ENCODE measurements at regions not wholly inside any gene's neighbourhood (a gene's known extent, or its start where the extent isn't known, plus 50 kb on each side); places are given as distances from the start of the nearest gene placed in this dataset.

- ChIA-PET CTCF (no interaction called here), POLR2A (no interaction called here)
- no peak overlapping the region for H3K27ac ChIP-seq
- DNase-seq (ENCODE audit: low read depth in 1 of 2, low spot score in 1 of 2): no peak
- no peak for FAIRE-seq
- WGBS (ENCODE audit: missing lambda C conversion rate): 35% methylated on average over 3 of the region's 3 CpGs
- H3K4me2 ChIP-seq: no peak overlapping the region
- ATAC-seq: no peak
- no peak overlapping the region for H3K4me3 ChIP-seq
- TF ChIP-seq SMC3 (IDR thresholded peaks at IDR 0.05) (no peak), FOXS1 (CRISPR knock-in tag; IDR thresholded peaks at IDR 0.05) (no peak), TP53 (CRISPR knock-in tag; IDR thresholded peaks at IDR 0.05) (no peak)
- TF ChIP-seq, protein P1, sequence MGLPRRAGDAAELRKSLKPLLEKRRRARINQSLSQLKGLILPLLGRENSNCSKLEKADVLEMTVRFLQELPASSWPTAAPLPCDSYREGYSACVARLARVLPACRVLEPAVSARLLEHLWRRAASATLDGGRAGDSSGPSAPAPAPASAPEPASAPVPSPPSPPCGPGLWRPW (IDR thresholded peaks at IDR 0.05): no peak
- H3K9me3 ChIP-seq: no peaks in the 10 kb centered on the region
- H3K4me1 ChIP-seq: no peaks in the 10 kb centered on the region
Measured at GRCh38 chr12:67853204-67853603, 136.0 kb upstream of the IFNG-AS1 start.

GRCh38 chr12:67854351-67854750 is 134.9 kb upstream of the IFNG-AS1 start:
- 42% methylated on average over 1 of the region's 1 CpG for WGBS (ENCODE audit: missing lambda C conversion rate)
- FAIRE-seq: no peak
- POLR2A ChIA-PET: no interaction called here
- Histone ChIP-seq H3K4me3 (no peak overlapping the region), H3K4me2 (no peak overlapping the region), H3K9me3 (no peaks in the 10 kb centered on the region), H3K4me1 (no peaks in the 10 kb centered on the region), H3K27ac (no peak overlapping the region)
- DNase-seq (ENCODE audit: low read depth in 1 of 2, low spot score in 1 of 2): no peak
- no peak for ATAC-seq
- TF ChIP-seq, protein P1 (IDR thresholded peaks at IDR 0.05): no peak
- TF ChIP-seq RCOR1 (IDR thresholded peaks at IDR 0.05; ENCODE audit: low read depth, low read length) (no peak), HOXB5 (CRISPR knock-in tag; IDR thresholded peaks at IDR 0.05) (no peak), ZSCAN20 (CRISPR knock-in tag; IDR thresholded peaks at IDR 0.05) (no peak), CBX8 (IDR thresholded peaks at IDR 0.05) (no peak), NPAS2 (CRISPR knock-in tag; IDR thresholded peaks at IDR 0.05; ENCODE audit: borderline replicate concordance) (no peak), HOXA7 (CRISPR knock-in tag; IDR thresholded peaks at IDR 0.05) (no peak), FOSB (CRISPR knock-in tag; IDR thresholded peaks at IDR 0.05) (no peak)
- CTCF ChIA-PET: no interaction called here

GRCh38 chr12:67855103-67855502 is 134.1 kb upstream of the IFNG-AS1 start:
- POLR2A ChIA-PET: no interaction called here
- Histone ChIP-seq H3K4me2 (no peak overlapping the region), H3K4me3 (no peak overlapping the region), H3K27ac (no peak overlapping the region), H3K4me1 (no peaks in the 10 kb centered on the region), H3K9me3 (no peaks in the 10 kb centered on the region)
- ATAC-seq: no peak
- no peak for FAIRE-seq
- DNase-seq (ENCODE audit: low read depth in 1 of 2, low spot score in 1 of 2): no peak
- TF ChIP-seq TFCP2L1 (CRISPR knock-in tag; IDR thresholded peaks at IDR 0.05): no peak
- TF ChIP-seq ZFP36 (IDR thresholded peaks at IDR 0.05; ENCODE audit: borderline replicate concordance, partially characterized antibody): no peak
- TF ChIP-seq FOXS1 (CRISPR knock-in tag; IDR thresholded peaks at IDR 0.05): no peak
- TF ChIP-seq SMC3 (IDR thresholded peaks at IDR 0.05): no peak
- TF ChIP-seq CHD2 (IDR thresholded peaks at IDR 0.05; ENCODE audit: low read length, partially characterized antibody): no peak
- TF ChIP-seq HDAC2 (IDR thresholded peaks at IDR 0.05): no peak
- CTCF ChIA-PET: no interaction called here

DNA sequence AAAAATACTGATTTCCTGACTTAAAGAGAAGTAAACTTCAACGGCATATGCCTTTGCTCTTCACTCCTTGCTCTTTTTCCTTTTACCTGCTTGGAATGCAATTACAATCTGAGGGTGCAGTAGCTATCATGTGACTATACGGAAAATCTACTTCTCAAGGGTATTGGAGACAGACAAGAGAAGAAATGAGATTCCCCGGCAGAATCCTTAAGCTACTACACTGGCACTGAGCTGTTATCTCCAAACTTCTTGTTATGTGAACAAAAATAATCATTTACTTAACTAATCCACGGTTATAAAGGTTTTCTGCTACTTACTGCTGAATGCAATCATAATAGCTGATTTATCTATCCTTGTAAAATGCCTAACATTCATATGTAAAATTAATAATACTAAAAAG is 118.0 kb upstream of the IFNG-AS1 start:
- ChIA-PET CTCF (interaction anchor here (1.2 kb wide), 1 partner anchor 17 kb away, joined by 5 read pairs; no protein-coding TSS in a partner anchor), POLR2A (no interaction called here)
- no peak overlapping the region for H3K27ac ChIP-seq
- no peak for ATAC-seq
- no peaks in the 10 kb centered on the region for H3K9me3 ChIP-seq
- no peak overlapping the region for H3K4me3 ChIP-seq
- TF ChIP-seq FOXS1 (CRISPR knock-in tag; IDR thresholded peaks at IDR 0.05) (no peak), CBX8 (IDR thresholded peaks at IDR 0.05) (no peak), CHD2 (IDR thresholded peaks at IDR 0.05; ENCODE audit: low read length, partially characterized antibody) (no peak), CHD4 (IDR thresholded peaks at IDR 0.05; ENCODE audit: borderline replicate concordance) (no peak), CBX2 (IDR thresholded peaks at IDR 0.05; ENCODE audit: borderline replicate concordance, low read depth) (no peak), JUNB (IDR thresholded peaks at IDR 0.05) (no peak), RCOR1 (IDR thresholded peaks at IDR 0.05; ENCODE audit: low read depth, low read length) (no peak), NFE2L2 (conservative IDR thresholded peaks at IDR 0.05; ENCODE audit: low read length) (no peak), TP53 (CRISPR knock-in tag; IDR thresholded peaks at IDR 0.05) (no peak), EHMT2 (IDR thresholded peaks at IDR 0.05; ENCODE audit: low read depth) (no peak), MYC (IDR thresholded peaks at IDR 0.05; ENCODE audit: borderline replicate concordance, low read length) (no peak), SMC3 (IDR thresholded peaks at IDR 0.05) (no peak), HDAC2 (IDR thresholded peaks at IDR 0.05) (no peak), HEYL (CRISPR knock-in tag; IDR thresholded peaks at IDR 0.05) (no peak), ATOH8 (CRISPR knock-in tag; IDR thresholded peaks at IDR 0.05; ENCODE audit: low read depth) (no peak), FOSL2 (IDR thresholded peaks at IDR 0.05) (no peak), FOSL2 (CRISPR knock-in tag; IDR thresholded peaks at IDR 0.05) (no peak), RAD21 (conservative IDR thresholded peaks at IDR 0.05 in 1 of 2, IDR thresholded peaks at IDR 0.05 in 1 of 2) (no peak), NPAS2 (CRISPR knock-in tag; IDR thresholded peaks at IDR 0.05; ENCODE audit: borderline replicate concordance) (no peak)
- TF ChIP-seq, protein P2, sequence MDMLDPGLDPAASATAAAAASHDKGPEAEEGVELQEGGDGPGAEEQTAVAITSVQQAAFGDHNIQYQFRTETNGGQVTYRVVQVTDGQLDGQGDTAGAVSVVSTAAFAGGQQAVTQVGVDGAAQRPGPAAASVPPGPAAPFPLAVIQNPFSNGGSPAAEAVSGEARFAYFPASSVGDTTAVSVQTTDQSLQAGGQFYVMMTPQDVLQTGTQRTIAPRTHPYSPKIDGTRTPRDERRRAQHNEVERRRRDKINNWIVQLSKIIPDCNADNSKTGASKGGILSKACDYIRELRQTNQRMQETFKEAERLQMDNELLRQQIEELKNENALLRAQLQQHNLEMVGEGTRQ (IDR thresholded peaks at IDR 0.05): no peak
- TF ChIP-seq, protein P1 (IDR thresholded peaks at IDR 0.05): no peak
- DNase-seq (ENCODE audit: low read depth in 1 of 2, low spot score in 1 of 2): no peak
- H3K4me1 ChIP-seq: no peaks in the 10 kb centered on the region
- FAIRE-seq: no peak
- H3K4me2 ChIP-seq: no peak overlapping the region
- 54% methylated on average over 4 of the region's 4 CpGs for WGBS (ENCODE audit: missing lambda C conversion rate)

Data from A549 (cell line).